ENCODE measurements at regions not wholly inside any gene's neighbourhood (a gene's known extent, or its start where the extent isn't known, plus 50 kb on each side); places are given as distances from the start of the nearest gene placed in this dataset.

- DNase-seq (ENCODE audit: low read depth in 2 of 2, low spot score in 1 of 2): no peak
These were observed 83.0 kb upstream of the ATF3 start for GRCh38 chr1:212525479-212526110.

GRCh38 chr1:212526111-212526491 lies 82.5 kb upstream of the ATF3 start:
- no peak for DNase-seq (ENCODE audit: low read depth in 2 of 2, low spot score in 1 of 2)

- no peak for DNase-seq (ENCODE audit: low read depth in 2 of 2, low spot score in 1 of 2)
These were observed 80.1 kb upstream of the ATF3 start for GRCh38 chr1:212528501-212528900.

GRCh38 chr1:212529211-212529741 lies 79.3 kb upstream of the ATF3 start:
- no peak for DNase-seq (ENCODE audit: low read depth in 2 of 2, low spot score in 1 of 2)

GRCh38 chr1:212531267-212531666 lies 77.3 kb upstream of the ATF3 start:
- DNase-seq (ENCODE audit: low read depth in 2 of 2, low spot score in 1 of 2): no peak

GRCh38 chr1:212531796-212532195 lies 76.8 kb upstream of the ATF3 start:
- no peak for DNase-seq (ENCODE audit: low read depth in 2 of 2, low spot score in 1 of 2)

GRCh38 chr1:212532469-212533147 lies 76.0 kb upstream of the ATF3 start:
- no peak for DNase-seq (ENCODE audit: low read depth in 2 of 2, low spot score in 1 of 2)

GRCh38 chr1:212533148-212533517 lies 75.4 kb upstream of the ATF3 start:
- DNase-seq (ENCODE audit: low read depth in 2 of 2, low spot score in 1 of 2): no peak

GRCh38 chr1:212536586-212536985 lies 72.0 kb upstream of the ATF3 start:
- DNase-seq (ENCODE audit: low read depth in 2 of 2, low spot score in 1 of 2): no peak

- DNase-seq (ENCODE audit: low read depth in 2 of 2, low spot score in 1 of 2): no peak
These were observed 71.0 kb upstream of the ATF3 start for GRCh38 chr1:212537610-212538009.

GRCh38 chr1:212539737-212540430 lies 68.7 kb upstream of the ATF3 start:
- no peak for DNase-seq (ENCODE audit: low read depth in 2 of 2, low spot score in 1 of 2)

- DNase-seq (ENCODE audit: low read depth in 2 of 2, low spot score in 1 of 2): no peak
These were observed 65.8 kb upstream of the ATF3 start for GRCh38 chr1:212542761-212543187.

- no peak for DNase-seq (ENCODE audit: low read depth in 2 of 2, low spot score in 1 of 2)
These were observed 64.5 kb upstream of the ATF3 start for GRCh38 chr1:212544110-212544509.

- DNase-seq (ENCODE audit: low read depth in 2 of 2, low spot score in 1 of 2): no peak
These were observed 62.5 kb upstream of the ATF3 start for GRCh38 chr1:212545941-212546635.

- no peak for DNase-seq (ENCODE audit: low read depth in 2 of 2, low spot score in 1 of 2)
These were observed 59.0 kb upstream of the ATF3 start for GRCh38 chr1:212549503-212550017.

GRCh38 chr1:212551929-212552328 lies 56.6 kb upstream of the ATF3 start:
- DNase-seq (ENCODE audit: low read depth in 2 of 2, low spot score in 1 of 2): no peak

GRCh38 chr1:212553676-212554075 lies 54.9 kb upstream of the ATF3 start:
- DNase-seq (ENCODE audit: low read depth in 2 of 2, low spot score in 1 of 2): no peak

- DNase-seq (ENCODE audit: low read depth in 2 of 2, low spot score in 1 of 2): no peak
These were observed 54.2 kb upstream of the ATF3 start for GRCh38 chr1:212554401-212554800.

- no peak for DNase-seq (ENCODE audit: low read depth in 2 of 2, low spot score in 1 of 2)
These were observed 53.1 kb upstream of the ATF3 start for GRCh38 chr1:212555426-212555825.

- DNase-seq (ENCODE audit: low read depth in 2 of 2, low spot score in 1 of 2): no peak
These were observed 51.6 kb upstream of the ATF3 start for GRCh38 chr1:212556822-212557549.

Data from stimulated activated CD8-positive, alpha-beta memory T cell treated with anti-CD3 and anti-CD28 coated beads, Interleukin-4, amount 100 ng/mL, for 1 hour (primary cell).